Inferior parietal cortex (tissue), 1 donor: ENCODE measurements at regions not wholly inside any gene's neighbourhood (a gene's known extent, or its start where the extent isn't known, plus 50 kb on each side); places are given as distances from the start of the nearest gene placed in this dataset.

ENCODE experiments used
- DNase-seq: peaks from one replicate; pipeline ENCODE4 v3.0.0-alpha.2; 2016; ENCODE audit errors: extremely low spot score

- peak; percentile 25 for DNase-seq
These were observed 175.8 kb upstream of the TECRL start for GRCh38 chr4:64584981-64585557.

DNA sequence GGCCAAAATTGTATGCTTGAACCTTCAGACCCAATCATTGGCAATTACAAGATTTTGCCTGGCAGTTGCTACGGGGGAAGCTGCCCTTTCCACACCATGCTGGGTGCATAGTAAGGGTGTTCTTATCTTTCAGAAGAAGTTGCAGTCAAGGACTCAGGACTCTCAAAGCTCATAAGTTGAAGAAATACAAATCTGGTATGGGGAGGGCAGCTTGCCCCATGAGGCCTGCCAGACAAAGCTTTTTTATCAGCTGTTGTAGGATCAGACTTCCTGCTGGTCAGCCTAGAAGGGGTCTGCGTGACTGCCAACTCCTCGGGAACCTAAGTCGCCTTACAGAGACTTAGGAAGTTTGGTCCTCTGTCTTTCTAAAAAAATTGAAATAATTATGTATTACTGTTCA, 174.9 kb upstream of the TECRL start:
- no peak for DNase-seq

- no peak for DNase-seq
These were observed 173.2 kb upstream of the TECRL start for GRCh38 chr4:64582492-64582891.

- no peak for DNase-seq
These were observed 172.2 kb upstream of the TECRL start for GRCh38 chr4:64581422-64581821.

GRCh38 chr4:64564126-64564525, 154.9 kb upstream of the TECRL start:
- no peak for DNase-seq

GRCh38 chr4:64559571-64559970, 150.3 kb upstream of the TECRL start:
- no peak for DNase-seq

GRCh38 chr4:64551125-64551524, 141.9 kb upstream of the TECRL start:
- DNase-seq, result no peak

DNA sequence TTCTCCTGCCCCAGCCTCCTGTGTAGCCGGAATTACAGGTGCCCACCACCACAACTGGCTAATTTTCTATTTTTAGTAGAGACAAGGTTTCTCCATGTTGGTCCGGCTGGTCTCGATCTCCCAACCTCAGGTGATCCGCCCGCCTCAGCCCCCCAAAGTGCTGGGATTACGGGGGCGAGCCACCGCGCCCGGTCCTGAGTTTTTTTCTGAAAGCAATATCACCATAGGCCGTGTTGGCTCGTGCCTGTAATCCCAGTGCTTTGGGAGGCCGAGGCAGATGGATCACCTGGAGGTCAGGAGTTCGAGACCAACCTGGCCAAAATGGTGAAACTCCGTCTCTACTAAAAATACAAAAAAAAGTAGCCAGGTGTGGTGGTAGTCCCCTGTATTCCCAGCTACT, 136.3 kb upstream of the TECRL start:
- no peak for DNase-seq

GRCh38 chr4:64539234-64539849, 130.1 kb upstream of the TECRL start:
- DNase-seq, result peak; percentile 82

DNA sequence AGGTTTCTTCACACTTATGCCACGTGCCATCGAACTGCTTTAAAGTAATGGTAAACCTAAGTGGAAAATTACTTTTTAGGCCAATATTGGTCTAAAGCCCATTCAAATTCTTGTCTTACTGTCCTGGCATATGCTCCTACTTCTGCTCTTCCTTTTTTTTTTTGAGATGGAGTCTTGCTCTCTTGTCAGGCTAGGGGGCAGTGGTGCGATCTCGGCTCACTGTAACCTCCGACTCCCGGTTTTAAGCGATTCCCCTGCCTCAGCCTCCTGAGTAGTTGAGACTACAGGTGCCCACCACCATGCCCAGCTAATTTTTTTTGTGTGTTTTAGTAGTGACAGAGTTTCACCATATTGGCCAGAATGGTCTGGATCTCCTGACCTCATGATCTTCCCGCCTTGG, 129.0 kb upstream of the TECRL start:
- DNase-seq, result no peak

GRCh38 chr4:64533637-64534036, 124.4 kb upstream of the TECRL start:
- no peak for DNase-seq

GRCh38 chr4:64533159-64533558, 123.9 kb upstream of the TECRL start:
- DNase-seq, result no peak

DNA sequence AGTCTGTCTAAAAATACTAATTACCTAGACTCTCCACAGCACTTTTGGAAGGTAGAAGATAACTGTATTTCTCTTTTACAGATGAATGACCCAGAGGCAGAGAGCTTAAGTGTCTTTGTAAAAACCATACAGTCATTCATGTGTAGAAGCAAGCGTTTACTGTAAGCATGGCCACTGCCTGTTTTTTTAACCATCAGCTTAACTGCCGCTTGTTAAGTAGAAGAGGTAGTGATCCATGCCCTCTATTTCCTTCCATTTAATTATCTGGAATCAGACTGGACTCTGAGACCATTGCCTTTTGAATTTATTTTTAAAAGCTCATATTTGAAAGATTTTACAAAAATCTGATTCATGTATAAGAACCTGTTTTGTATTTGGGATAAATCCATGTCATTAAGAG, 111.2 kb upstream of the TECRL start:
- DNase-seq, result no peak

DNA sequence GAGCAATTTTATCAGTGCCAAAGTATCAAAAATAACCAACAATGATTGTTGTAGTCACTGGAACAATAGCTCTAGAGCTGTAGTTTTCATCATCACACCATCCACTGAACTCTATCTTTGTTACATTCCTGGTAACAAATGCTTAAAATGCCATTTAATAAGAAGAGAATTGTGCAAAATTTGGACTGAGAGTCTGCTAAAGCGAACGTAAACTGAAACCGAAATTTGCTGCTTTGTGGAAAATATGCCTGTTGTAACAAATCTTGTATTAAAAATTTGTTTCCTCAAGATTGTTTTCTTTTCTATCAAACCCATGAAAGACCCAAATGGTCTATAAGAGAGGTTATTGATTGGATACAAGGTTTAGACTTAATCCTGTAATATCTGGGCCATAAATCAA, 109.3 kb upstream of the TECRL start:
- DNase-seq, result no peak

- no peak for DNase-seq
These were observed 106.9 kb upstream of the TECRL start for GRCh38 chr4:64516176-64516575.

DNA sequence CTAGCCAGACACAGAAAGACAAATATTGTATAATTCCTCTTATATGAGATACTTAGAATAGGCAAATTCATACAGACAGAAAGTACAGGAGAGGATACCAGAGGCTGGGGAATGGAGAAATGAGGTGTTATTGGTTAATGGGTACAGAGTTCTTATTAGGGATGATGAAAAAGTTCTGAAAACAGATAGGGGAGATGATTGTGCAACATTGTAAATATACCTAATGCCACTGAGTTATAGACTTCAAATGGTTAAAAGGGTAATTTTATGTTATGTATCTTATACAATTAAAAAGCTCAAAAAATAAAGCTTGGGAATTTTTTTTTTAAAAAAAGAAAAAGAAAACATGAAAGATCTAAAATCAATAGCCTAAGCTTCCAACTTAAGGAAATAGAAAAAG, 98.8 kb upstream of the TECRL start:
- no peak for DNase-seq

DNA sequence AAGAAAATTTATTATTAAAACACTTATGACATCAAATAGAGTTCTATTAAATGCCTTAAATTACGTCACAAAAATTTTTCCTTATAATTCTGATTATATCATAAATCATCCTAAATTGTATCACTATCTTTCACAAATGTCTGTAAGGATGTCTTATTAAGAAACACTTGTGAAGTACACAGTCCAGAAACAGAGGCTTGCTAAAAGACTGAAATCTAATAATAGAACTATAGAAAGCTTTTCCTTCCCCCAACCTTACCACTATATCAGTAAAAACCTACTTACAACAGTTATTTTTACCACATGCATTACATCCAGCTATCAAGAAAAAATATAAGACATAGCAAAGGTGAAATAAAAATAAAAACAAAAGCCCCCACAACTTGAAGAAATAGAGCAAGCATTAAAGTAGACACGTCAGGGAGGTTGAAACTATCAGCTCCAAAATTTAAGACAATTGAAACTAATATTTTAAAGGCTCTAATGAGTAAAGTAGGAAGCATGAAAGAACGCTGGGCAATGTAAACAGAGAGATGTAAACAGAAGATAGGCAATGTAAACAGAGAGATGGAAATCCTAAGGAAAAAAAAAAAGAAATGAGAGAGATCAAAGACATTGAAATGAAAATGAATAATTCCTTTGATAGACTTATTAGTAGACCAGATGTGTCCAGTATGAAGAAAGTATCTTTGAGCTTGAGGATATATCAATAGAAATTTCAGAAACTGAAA, 94.9 kb upstream of the TECRL start:
- DNase-seq, result no peak

GRCh38 chr4:64503416-64503815, 94.2 kb upstream of the TECRL start:
- DNase-seq, result no peak

- no peak for DNase-seq
These were observed 88.2 kb upstream of the TECRL start for GRCh38 chr4:64497491-64497890.

GRCh38 chr4:64495946-64496345, 86.7 kb upstream of the TECRL start:
- DNase-seq, result no peak

- no peak for DNase-seq
These were observed 80.4 kb upstream of the TECRL start for GRCh38 chr4:64489628-64490027.

DNA sequence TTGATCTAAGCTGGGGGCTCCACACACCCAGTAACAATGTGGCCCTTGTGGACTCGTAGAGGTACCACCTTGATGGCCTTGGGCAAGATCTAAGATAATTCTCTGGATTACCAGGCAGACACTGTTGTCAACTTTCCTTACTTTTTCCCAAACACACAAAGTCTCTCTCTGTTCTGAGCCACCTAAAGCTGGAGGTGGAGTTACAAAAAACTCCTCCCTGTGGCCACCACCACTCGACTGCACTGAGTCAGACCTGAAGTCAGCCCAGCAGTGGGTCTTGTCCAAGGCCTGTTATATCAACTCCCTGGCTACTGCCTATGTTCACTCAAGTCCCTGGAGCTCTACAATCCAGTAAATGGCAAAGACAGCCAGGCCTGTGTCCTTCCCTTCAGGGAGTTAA, 70.1 kb upstream of the TECRL start:
- no peak for DNase-seq

GRCh38 chr4:64477127-64477526, 67.9 kb upstream of the TECRL start:
- DNase-seq, result no peak
